DND-41 (cell line): ENCODE measurements at regions not wholly inside any gene's neighbourhood (a gene's known extent, or its start where the extent isn't known, plus 50 kb on each side); places are given as distances from the start of the nearest gene placed in this dataset.

Experiments used
- CTCF ChIP-seq: IDR thresholded peaks from 2 replicates; pipeline ENCODE4 v1.5.1; 2012; ENCODE audit warnings: borderline replicate concordance, low read length, moderate library complexity, mild to moderate bottlenecking; ENCODE audit not compliant: poor library complexity, severe bottlenecking; ENCODE audit errors: extremely low read depth
- EZH2 ChIP-seq: IDR thresholded peaks from 3 replicates; pipeline ENCODE4 v1.6.1; 2012; ENCODE audit warnings: borderline replicate concordance, low read depth, mild to moderate bottlenecking, moderate library complexity, low read length, inconsistent platforms; ENCODE audit not compliant: severe bottlenecking

GRCh38 chr1:8095584-8095983 lies 69.5 kb upstream of the ERRFI1 start:
- TF ChIP-seq CTCF (no peak), EZH2 (no peak)
